ENCODE measurements at regions not wholly inside any gene's neighbourhood (a gene's known extent, or its start where the extent isn't known, plus 50 kb on each side); places are given as distances from the start of the nearest gene placed in this dataset.
"Not testable (repeated sequence)": the region's sequence is repeated elsewhere in the genome, so short reads cannot be mapped to it uniquely, and the experiment has no call there.

DNA sequence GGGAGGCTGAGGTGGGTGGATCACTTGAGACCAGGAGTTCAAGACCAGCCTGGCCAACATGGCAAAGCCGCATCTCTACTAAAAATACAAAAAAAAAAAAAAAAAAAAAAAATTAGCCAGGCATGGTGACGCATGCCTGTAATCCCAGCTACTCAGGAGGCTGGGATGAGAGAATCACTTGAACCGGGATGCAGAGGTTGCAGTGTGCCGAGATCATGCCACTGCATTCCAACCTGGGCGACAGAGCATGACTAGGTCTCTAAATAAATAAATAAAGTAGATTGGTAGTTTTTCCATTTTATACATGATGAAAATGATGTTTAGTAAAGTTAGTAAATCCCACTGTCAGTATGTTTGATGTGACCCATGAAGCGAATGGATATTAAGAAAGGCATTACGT, 531.0 kb upstream of the SPRY2 start:
- 97% methylated on average over 7 of the region's 7 CpGs for WGBS
- DNase-seq (ENCODE audit: extremely low spot score); H3K36me3 ChIP-seq (ENCODE audit: insufficient read depth); H3K4me3 ChIP-seq (ENCODE audit: low read depth, low read length); H3K27ac ChIP-seq (ENCODE audit: low read depth); H3K4me1 ChIP-seq (ENCODE audit: insufficient read depth): not testable (repeated sequence)

DNA sequence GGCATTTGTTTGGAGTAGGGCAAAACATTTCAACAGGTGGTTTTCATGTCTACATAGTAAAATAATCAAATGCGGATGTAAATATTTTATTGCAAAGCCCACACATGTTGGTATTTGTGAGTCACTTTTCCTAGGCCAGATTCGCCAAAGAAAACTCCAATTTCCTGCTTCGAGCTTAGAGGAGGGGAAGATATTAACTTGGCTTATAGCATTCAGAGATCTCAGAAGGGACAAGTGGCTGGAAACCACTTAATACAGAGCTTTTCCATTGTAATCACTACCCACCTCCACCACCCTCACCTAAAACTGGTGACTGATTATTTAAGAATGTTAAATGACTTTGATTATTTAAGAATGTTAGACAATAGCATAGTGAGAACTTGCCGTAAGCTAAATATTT, 530.6 kb upstream of the SPRY2 start:
- 61% methylated on average over 4 of the region's 4 CpGs for WGBS
- no peak for DNase-seq (ENCODE audit: extremely low spot score)
- Histone ChIP-seq H3K4me3 (ENCODE audit: low read depth, low read length) (no peak overlapping the region), H3K36me3 (ENCODE audit: insufficient read depth) (no peaks in the 10 kb centered on the region), H3K27ac (ENCODE audit: low read depth) (no peak overlapping the region), H3K4me1 (ENCODE audit: insufficient read depth) (no peaks in the 10 kb centered on the region)

DNA sequence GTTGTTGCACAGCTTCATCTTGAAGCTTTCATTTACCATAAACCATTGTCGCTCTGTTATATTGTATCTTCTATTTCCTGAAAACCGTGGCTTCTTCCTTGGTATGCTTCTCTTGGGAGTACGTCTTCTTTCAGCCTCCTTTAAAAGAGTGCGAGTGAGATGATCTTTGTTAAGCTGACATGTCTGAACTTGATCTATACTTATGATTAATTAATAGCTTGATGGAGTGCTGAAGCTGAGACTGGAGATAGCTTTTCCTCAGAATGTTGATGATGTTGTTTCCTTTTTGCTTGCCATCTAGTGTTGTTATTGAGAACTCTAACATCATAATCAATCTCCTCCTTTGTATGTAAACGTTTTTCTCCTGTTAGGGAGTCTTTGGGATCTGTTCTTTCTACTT, 529.3 kb upstream of the SPRY2 start:
- Histone ChIP-seq H3K27ac (ENCODE audit: low read depth) (no peak overlapping the region), H3K4me3 (ENCODE audit: low read depth, low read length) (no peak overlapping the region), H3K36me3 (ENCODE audit: insufficient read depth) (no peaks in the 10 kb centered on the region), H3K4me1 (ENCODE audit: insufficient read depth) (no peaks in the 10 kb centered on the region)
- 76% methylated on average over 5 of the region's 5 CpGs for WGBS
- DNase-seq (ENCODE audit: extremely low spot score): no peak

DNA sequence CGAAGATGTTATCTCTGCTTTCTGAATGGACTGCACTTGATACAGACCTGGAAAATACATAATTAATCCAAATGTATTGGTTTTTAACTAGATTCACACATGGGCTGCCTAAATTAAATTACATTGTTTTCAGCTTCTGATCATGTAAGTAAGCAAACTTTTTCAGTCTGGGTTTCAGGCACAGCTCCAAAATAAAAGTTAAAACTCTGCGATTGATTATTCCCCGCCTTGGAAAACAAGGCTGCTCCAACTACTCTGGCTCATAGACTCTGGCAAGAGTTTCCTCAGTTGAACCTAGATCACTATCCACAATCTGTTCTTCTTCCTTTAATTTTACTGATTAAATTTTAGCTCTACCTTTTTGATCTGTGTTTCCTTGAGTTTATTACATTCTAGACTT, 526.0 kb upstream of the SPRY2 start:
- 88% methylated on average over 3 of the region's 3 CpGs for WGBS
- no peak for DNase-seq (ENCODE audit: extremely low spot score)
- no peaks in the 10 kb centered on the region for H3K4me1 ChIP-seq (ENCODE audit: insufficient read depth)
- no peaks in the 10 kb centered on the region for H3K36me3 ChIP-seq (ENCODE audit: insufficient read depth)
- H3K4me3 ChIP-seq (ENCODE audit: low read depth, low read length): no peak overlapping the region
- no peak overlapping the region for H3K27ac ChIP-seq (ENCODE audit: low read depth)

DNA sequence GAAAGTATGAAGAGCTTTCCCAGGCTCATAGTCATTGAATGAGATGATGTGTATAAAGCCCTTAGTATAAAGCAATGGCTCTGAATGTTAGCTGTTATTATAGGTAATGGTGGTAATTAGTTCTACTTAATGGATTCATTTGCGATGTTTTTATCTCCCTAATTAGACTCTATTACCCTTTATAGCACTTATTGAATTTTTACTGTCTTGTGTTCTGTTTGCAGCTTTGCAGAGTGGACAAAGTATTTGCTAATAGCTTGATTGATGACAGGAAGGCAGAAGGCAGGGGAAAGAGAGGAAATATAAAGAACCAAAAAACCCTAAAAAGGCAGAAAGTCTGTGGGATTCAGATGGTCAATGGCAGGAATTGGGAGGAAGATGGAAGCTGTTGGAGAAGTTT, 524.4 kb upstream of the SPRY2 start:
- Histone ChIP-seq H3K4me3 (ENCODE audit: low read depth, low read length) (no peak overlapping the region), H3K4me1 (ENCODE audit: insufficient read depth) (no peaks in the 10 kb centered on the region), H3K36me3 (ENCODE audit: insufficient read depth) (no peaks in the 10 kb centered on the region), H3K27ac (ENCODE audit: low read depth) (no peak overlapping the region)
- no peak for DNase-seq (ENCODE audit: extremely low spot score)
- WGBS: 51% methylated on average over 1 of the region's 1 CpG

DNA sequence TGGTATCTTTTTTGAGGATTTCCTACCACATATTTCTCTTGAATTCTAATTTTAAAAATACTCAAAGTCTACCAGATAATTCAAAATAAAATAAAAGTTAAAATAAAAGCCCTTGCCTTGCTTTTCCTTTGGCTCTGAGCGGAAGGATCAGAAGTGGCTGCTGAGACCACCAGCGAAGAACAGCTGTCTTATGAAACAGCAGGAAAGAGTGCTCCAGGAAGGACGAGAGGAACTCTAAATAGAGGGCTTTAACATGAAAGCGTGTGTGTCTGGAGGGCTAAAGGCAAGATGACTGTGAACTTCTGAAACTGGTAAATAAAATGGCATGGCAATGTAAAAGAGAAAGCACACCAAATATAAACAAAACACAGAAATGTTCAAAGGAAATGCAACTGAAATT, 521.5 kb upstream of the SPRY2 start:
- H3K4me3 ChIP-seq (ENCODE audit: low read depth, low read length): no peak overlapping the region
- 29% methylated on average over 4 of the region's 4 CpGs for WGBS
- no peak for DNase-seq (ENCODE audit: extremely low spot score)
- H3K4me1 ChIP-seq (ENCODE audit: insufficient read depth): no peaks in the 10 kb centered on the region
- no peaks in the 10 kb centered on the region for H3K36me3 ChIP-seq (ENCODE audit: insufficient read depth)
- H3K27ac ChIP-seq (ENCODE audit: low read depth): peak overlapping the region; percentile 5

DNA sequence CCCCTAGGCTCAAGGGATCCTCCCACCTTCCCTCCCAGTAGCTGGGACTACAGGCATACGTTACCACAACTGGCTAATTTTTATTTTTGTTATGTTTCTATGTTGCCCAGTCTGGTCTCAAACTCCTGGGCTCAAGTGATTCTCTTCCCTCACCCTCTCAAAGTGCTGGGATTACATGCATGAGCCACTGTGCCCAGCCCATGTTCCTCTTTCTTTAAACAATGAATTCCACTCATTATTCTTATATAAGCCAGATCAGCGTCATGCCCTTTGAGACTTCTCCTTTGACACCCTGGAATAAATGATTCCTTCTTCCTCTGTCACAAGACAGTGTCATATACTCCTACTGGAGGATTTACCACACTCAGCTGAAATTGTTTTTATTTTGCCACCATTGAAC, 519.9 kb upstream of the SPRY2 start:
- Histone ChIP-seq H3K4me1 (ENCODE audit: insufficient read depth) (no peaks in the 10 kb centered on the region), H3K27ac (ENCODE audit: low read depth) (no peak overlapping the region), H3K36me3 (ENCODE audit: insufficient read depth) (no peaks in the 10 kb centered on the region), H3K4me3 (ENCODE audit: low read depth, low read length) (no peak overlapping the region)
- DNase-seq (ENCODE audit: extremely low spot score): no peak
- 87% methylated on average over 2 of the region's 2 CpGs for WGBS

DNA sequence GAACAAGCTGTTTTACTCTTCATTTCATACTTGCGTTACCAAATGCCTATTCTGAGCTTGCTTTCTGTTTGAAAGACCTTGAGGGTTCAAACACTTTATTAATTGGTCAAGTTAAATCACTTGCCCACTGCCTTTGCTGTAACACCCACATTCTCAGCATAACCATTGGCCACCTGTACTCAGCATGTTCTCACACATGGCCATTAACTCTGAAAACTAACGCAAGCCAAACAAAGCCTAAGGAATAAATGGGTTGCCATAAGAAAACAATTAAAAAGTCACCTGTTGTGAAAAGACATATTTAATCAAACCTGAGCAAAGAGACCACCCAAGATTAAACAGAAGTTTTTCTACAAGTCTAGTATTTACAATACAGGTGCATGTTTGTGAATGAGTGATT, 517.2 kb upstream of the SPRY2 start:
- Histone ChIP-seq H3K4me3 (ENCODE audit: low read depth, low read length) (no peak overlapping the region), H3K4me1 (ENCODE audit: insufficient read depth) (no peaks in the 10 kb centered on the region), H3K36me3 (ENCODE audit: insufficient read depth) (no peaks in the 10 kb centered on the region), H3K27ac (ENCODE audit: low read depth) (no peak overlapping the region)
- 97% methylated on average over 2 of the region's 2 CpGs for WGBS
- no peak for DNase-seq (ENCODE audit: extremely low spot score)

DNA sequence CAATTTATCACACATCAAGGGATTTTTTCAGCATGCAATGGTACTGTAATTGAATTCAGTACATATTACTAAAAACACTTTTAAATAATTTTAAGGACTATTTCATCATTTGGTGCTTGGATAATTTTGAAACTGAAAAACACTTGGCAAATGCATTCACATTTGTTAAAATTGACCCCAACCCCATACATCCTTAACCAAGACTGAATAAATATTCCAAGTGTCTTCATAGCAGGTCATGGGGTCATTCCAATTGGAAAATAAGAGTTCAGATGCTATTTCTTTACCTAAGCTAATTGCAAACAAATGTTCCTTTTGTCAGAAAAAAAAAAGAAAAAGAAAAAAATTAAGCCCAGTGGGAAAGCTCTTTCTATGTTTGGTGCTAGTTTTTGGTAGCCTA, 516.4 kb upstream of the SPRY2 start:
- Histone ChIP-seq H3K4me3 (ENCODE audit: low read depth, low read length) (no peak overlapping the region), H3K36me3 (ENCODE audit: insufficient read depth) (no peaks in the 10 kb centered on the region), H3K27ac (ENCODE audit: low read depth) (no peak overlapping the region), H3K4me1 (ENCODE audit: insufficient read depth) (no peaks in the 10 kb centered on the region)
- DNase-seq (ENCODE audit: extremely low spot score): no peak

DNA sequence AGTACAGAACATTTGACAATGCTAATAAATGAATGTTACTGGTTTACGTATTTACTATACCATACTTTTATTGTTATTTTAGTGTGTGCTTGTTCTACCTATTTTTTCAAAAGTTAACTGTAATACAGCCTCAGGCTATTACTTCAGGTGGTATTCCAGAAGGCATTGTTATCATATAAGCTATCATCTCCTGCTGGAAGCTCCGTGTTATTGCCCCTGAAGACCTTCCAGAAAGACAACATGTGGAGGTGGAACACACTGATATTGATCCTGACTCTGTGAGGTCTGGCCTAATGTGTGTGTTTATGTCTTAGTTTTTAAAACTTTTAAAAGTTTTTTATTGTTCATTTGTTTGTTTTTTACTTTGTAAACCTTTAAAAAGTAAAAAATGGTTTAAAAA, 509.8 kb upstream of the SPRY2 start:
- 85% methylated on average over 2 of the region's 2 CpGs for WGBS
- Histone ChIP-seq H3K36me3 (ENCODE audit: insufficient read depth) (no peaks in the 10 kb centered on the region), H3K4me3 (ENCODE audit: low read depth, low read length) (no peak overlapping the region), H3K4me1 (ENCODE audit: insufficient read depth) (no peaks in the 10 kb centered on the region), H3K27ac (ENCODE audit: low read depth) (no peak overlapping the region)
- no peak for DNase-seq (ENCODE audit: extremely low spot score)

DNA sequence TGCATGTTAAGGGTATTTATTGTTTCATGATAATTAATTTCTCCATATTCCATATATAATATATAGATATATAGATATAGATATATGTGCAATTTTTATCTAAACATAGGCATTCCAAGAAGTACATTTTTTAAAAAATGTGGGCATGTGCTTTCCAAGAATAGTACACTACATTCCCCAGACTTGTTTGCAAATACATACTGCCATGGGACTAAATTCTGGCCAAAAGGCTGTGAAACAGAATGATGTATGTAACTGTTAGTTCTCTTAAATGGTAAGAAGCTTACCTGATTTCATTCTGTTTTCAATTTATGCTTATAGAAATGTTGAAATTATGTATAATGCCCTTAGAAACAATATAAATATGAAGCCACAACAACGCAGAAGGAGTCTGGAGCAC, 503.2 kb upstream of the SPRY2 start:
- no peak for DNase-seq (ENCODE audit: extremely low spot score)
- Histone ChIP-seq H3K27ac (ENCODE audit: low read depth) (no peak overlapping the region), H3K4me3 (ENCODE audit: low read depth, low read length) (no peak overlapping the region), H3K36me3 (ENCODE audit: insufficient read depth) (no peaks in the 10 kb centered on the region), H3K4me1 (ENCODE audit: insufficient read depth) (no peaks in the 10 kb centered on the region)
- 95% methylated on average over 1 of the region's 1 CpG for WGBS

DNA sequence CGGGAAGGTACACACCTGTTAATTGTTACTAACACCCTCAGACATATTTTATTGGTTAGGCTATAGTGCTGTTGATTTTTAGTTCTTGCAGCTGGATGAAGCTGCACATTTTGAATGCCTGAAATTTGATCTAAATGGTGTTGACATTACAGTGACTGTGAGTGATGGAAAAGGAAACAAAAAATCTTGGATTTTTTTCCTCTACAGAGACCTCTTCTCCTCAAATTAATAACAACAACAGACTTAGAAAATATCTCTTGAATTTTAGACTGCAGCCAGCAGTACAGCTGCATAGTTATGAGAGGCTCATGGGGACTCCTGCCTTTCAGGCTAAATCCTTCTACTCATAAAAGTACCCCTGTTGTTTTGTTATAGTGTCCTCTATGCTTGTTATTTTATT, 500.5 kb upstream of the SPRY2 start:
- H3K4me1 ChIP-seq (ENCODE audit: insufficient read depth): no peaks in the 10 kb centered on the region
- no peak for DNase-seq (ENCODE audit: extremely low spot score)
- 29% methylated on average over 1 of the region's 1 CpG for WGBS
- no peak overlapping the region for H3K27ac ChIP-seq (ENCODE audit: low read depth)
- no peak overlapping the region for H3K4me3 ChIP-seq (ENCODE audit: low read depth, low read length)
- no peaks in the 10 kb centered on the region for H3K36me3 ChIP-seq (ENCODE audit: insufficient read depth)

DNA sequence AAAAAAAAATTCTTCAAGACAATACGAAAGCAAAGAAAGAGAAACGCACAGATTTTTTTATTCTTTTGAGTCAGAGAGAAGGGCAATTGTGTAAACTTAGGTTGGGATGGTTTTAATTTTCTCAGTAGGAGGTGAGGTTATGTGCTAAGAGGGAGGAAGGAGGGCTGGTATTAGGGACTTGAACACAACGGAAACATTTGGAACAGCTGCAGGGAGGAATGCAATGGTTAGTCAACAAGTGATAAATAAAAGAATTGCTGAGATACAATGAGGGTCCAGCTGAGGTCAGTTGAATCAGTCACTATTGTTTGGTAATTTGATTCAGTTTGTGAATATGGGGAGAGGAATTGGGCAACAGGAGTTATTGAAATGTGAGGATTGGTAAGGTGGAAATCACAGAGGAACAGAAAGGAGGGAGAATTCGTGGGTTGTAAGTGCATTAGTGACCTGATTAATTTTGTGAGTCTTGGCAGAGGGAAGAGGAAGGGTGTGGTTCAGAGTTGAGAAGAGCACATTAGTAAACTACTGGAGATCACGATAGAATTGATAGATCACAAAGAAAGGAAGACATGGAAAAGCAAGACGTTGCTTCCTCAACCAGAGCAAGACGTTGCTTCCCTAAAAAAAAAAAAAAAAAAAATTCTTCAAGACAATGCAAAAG, 499.5 kb upstream of the SPRY2 start:
- DNase-seq (ENCODE audit: extremely low spot score): no peak
- no peak overlapping the region for H3K27ac ChIP-seq (ENCODE audit: low read depth)
- no peaks in the 10 kb centered on the region for H3K36me3 ChIP-seq (ENCODE audit: insufficient read depth)
- no peaks in the 10 kb centered on the region for H3K4me1 ChIP-seq (ENCODE audit: insufficient read depth)
- H3K4me3 ChIP-seq (ENCODE audit: low read depth, low read length): no peak overlapping the region
- WGBS: 45% methylated on average over 7 of the region's 7 CpGs

DNA sequence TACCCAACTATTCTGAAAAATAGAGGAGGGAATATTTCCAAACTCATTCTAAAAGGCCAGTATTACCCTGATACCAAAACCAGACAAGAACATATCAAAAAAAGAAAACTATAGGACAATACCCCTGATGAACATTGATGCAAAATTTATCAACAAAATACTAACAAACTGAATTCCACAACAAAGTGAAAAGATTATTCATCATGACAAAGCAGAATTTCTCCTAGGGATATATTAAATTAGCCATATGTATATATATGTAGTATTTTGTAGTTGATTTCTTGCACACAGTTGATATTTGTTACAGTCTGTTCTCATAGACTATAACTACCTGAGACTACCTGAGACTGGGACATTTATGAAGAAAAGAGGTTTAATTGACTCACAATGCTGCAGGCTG, 495.0 kb upstream of the SPRY2 start:
- Histone ChIP-seq H3K27ac (ENCODE audit: low read depth) (no peak overlapping the region), H3K4me1 (ENCODE audit: insufficient read depth) (no peaks in the 10 kb centered on the region)
- no peak for DNase-seq (ENCODE audit: extremely low spot score)

DNA sequence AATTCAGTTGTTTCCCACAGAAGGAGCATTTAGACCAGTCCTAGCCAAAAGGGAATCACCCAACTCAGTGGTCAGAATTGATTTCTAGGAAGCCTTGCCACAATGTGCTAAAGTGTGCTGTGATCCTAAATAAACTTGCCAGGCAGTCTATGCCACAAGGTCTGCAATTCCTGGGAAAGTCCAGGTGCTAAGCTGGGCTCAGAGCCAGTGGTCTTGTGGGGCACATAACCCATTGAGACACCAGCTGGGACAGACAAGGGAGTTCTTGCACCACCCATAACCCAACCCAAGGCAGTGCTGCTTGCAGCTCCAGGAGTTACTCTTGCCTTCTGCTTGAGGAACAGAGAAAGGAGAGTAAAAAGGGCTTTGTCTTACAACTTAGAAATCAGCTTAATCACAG, 489.5 kb upstream of the SPRY2 start:
- no peak overlapping the region for H3K4me3 ChIP-seq (ENCODE audit: low read depth, low read length)
- no peaks in the 10 kb centered on the region for H3K4me1 ChIP-seq (ENCODE audit: insufficient read depth)
- H3K27ac ChIP-seq (ENCODE audit: low read depth): no peak overlapping the region
- no peak for DNase-seq (ENCODE audit: extremely low spot score)
- no peaks in the 10 kb centered on the region for H3K36me3 ChIP-seq (ENCODE audit: insufficient read depth)

More for the DNA sequence above, 495.0 kb upstream of the SPRY2 start:
- Histone ChIP-seq H3K36me3 (ENCODE audit: insufficient read depth) (no peaks in the 10 kb centered on the region), H3K4me3 (ENCODE audit: low read depth, low read length) (no peak overlapping the region)
